Middle frontal gyrus (tissue), 1 donor: ENCODE measurements at regions not wholly inside any gene's neighbourhood (a gene's known extent, or its start where the extent isn't known, plus 50 kb on each side); places are given as distances from the start of the nearest gene placed in this dataset.

ENCODE experiments used
- DNase-seq: peaks from one replicate; pipeline ENCODE4 v3.0.0-alpha.2; 2015; ENCODE audit warnings: low spot score; ENCODE audit errors: extremely low spot score

- no peak for DNase-seq
These were observed 686.8 kb upstream of the PIK3C3 start for GRCh38 chr18:41268271-41268670.

GRCh38 chr18:41266616-41267015, 688.4 kb upstream of the PIK3C3 start:
- no peak for DNase-seq

GRCh38 chr18:41266204-41266603, 688.8 kb upstream of the PIK3C3 start:
- peak; percentile 27 for DNase-seq

GRCh38 chr18:41265047-41265446, 690.0 kb upstream of the PIK3C3 start:
- DNase-seq, result no peak

- no peak for DNase-seq
These were observed 691.1 kb upstream of the PIK3C3 start for GRCh38 chr18:41263956-41264355.

GRCh38 chr18:41262688-41263087, 692.3 kb upstream of the PIK3C3 start:
- no peak for DNase-seq

DNA sequence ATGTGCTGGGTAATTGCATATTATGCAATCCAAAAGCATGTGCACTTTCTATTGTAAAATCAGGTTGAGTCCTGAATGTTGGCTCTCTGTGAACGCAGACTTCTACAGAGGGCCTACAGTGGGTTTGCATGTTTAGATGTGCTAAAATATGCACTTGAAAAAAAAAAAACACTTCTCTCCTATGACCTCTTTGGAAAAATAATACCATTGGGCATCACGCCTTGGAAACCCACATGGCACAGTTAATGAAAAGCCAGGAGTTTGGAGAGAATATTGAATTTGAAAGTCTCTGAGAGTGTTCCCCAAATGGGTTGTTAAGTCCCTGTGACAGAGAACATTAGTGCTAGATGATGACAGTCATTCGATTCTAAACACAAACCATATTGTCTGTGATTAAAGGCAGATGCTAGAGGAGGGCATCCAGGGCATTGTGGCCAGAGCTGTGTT, 710.4 kb upstream of the PIK3C3 start:
- no peak for DNase-seq

- DNase-seq, result no peak
These were observed 717.7 kb upstream of the PIK3C3 start for GRCh38 chr18:41237317-41237716.

DNA sequence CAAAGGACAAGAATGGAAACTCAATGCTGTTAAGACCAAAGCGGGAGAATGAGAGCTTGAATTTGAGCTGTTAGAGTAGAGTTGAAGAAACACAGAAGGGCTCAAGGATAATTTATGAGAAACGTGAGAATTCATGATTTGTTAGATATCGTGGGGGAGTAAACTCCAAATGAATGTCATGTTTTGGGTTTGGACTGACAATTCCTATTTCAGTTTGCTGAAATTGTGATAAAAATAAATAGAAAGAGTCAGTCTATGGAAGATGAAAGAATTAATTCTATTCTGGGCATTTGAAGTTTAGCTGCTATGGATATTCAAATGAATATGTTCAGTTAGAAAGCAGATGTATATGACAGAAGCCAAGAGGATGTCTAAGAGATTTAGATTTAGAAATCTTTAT, 723.4 kb upstream of the PIK3C3 start:
- DNase-seq, result no peak

- no peak for DNase-seq
These were observed 727.0 kb upstream of the PIK3C3 start for GRCh38 chr18:41227993-41228392.

- no peak for DNase-seq
These were observed 728.1 kb upstream of the PIK3C3 start for GRCh38 chr18:41226911-41227310.

DNA sequence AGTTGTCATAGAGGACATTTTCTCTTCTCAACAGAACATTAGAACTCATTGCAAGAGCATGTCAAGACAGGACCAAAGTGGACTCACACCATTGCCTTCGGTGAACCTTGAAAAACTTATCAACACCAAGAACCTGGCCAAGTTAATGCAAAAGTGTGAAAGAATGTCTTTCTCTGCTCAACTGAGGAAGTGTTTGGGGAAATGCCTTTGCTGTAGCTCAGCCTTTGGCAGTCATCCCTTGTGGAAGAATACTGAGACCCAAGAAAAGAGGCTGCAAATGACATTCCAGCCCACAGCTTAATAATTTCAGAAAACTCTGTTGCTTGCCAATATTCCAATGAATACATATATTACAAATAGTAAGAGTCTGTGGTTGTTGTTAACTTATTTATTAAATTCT, 728.8 kb upstream of the PIK3C3 start:
- no peak for DNase-seq

DNA sequence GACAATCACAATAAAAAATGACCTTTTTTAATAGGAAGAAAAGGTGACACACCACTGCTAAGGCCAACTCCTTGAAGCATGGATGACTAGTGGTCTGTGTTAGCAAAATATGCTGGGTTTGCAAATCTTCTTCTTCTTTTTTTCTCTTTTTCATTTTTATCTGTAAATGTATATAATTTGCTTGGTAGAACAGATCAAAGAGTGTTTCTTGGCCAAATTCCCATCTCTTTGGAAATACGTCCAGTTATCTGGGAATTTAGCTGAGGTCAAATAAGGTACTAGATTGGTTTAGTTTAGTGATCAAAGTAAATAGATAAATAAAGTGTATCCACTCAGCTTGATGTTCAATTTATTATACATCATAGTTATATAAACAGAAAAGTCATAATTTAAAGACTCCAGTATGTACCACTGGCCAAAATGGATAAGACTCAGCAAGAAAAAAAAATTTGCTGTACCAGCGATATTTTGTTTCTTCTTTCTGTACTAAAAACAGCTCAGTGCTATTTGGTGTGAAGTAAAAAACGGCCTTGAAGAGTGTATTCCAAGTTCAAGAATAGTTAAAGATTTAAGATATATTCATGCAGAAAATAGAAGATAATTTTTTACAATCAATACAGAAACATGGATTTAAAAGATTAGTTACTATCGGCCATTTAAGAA, 738.6 kb upstream of the PIK3C3 start:
- no peak for DNase-seq

- no peak for DNase-seq
These were observed 747.3 kb upstream of the PIK3C3 start for GRCh38 chr18:41207706-41208105.

DNA sequence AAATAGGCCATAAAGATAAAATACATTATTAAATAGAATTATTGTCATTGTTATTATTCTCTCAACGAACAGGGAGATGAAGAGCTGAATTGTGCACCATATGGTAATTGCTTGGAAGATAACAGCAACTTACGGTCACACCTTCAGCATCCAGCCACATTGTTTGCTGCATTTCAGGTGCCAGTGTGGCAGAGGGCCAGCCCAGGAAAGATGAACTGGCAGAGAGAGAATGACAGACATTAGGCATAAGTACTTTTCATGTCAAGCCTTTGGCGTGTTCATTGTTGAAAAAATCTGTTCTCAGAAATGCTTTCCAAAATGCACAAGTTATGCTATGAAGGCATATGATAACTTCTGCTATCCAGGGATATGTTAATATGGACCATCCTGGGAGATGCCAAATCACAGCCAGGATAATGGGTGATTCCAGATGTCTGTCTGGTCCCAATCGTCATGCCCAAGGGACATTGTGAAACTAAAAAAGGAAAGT, 748.6 kb upstream of the PIK3C3 start:
- no peak for DNase-seq

- DNase-seq, result no peak
These were observed 755.8 kb upstream of the PIK3C3 start for GRCh38 chr18:41199212-41199611.

DNA sequence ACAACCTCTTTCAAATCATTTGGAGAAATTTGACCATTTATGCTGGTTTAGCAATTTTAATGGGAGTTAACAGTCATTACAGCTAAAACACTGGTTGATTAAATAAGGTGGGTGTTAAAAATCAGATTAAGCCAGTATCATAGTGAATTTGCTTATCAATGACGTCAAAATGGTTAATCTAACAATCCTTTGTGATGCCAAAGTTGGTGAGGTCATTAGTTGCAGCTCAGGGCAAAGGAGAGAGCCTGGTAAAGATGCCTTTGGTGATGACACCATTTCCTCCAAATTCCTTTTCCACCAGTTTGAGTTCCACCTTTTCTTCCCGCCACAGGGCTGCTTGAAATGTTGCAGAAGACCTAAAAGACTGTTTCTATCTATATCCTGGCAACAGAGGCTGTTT, 757.1 kb upstream of the PIK3C3 start:
- no peak for DNase-seq

GRCh38 chr18:41170346-41170745, 784.7 kb upstream of the PIK3C3 start:
- DNase-seq, result no peak

DNA sequence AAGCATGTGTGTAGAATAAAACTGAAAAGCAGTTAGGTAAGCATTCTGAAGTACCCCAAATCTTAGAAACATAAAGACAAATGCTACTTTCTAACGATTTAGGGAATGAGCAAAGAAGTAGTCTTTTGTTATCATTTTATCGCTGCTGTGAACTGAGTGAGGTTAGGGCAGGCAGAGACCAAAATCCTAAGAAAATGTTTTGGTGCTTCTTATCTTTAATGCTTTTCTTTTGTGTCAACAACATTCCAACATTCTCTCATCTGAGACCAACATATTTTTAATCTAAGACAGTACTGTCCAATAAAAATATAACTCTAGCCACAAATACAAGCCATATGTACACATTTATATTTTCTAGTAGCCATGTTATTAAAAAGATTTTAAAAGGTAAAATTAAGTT, 789.4 kb upstream of the PIK3C3 start:
- DNase-seq, result no peak

GRCh38 chr18:41162781-41163180, 792.3 kb upstream of the PIK3C3 start:
- no peak for DNase-seq

- DNase-seq, result no peak
These were observed 792.8 kb upstream of the PIK3C3 start for GRCh38 chr18:41162191-41162590.

DNA sequence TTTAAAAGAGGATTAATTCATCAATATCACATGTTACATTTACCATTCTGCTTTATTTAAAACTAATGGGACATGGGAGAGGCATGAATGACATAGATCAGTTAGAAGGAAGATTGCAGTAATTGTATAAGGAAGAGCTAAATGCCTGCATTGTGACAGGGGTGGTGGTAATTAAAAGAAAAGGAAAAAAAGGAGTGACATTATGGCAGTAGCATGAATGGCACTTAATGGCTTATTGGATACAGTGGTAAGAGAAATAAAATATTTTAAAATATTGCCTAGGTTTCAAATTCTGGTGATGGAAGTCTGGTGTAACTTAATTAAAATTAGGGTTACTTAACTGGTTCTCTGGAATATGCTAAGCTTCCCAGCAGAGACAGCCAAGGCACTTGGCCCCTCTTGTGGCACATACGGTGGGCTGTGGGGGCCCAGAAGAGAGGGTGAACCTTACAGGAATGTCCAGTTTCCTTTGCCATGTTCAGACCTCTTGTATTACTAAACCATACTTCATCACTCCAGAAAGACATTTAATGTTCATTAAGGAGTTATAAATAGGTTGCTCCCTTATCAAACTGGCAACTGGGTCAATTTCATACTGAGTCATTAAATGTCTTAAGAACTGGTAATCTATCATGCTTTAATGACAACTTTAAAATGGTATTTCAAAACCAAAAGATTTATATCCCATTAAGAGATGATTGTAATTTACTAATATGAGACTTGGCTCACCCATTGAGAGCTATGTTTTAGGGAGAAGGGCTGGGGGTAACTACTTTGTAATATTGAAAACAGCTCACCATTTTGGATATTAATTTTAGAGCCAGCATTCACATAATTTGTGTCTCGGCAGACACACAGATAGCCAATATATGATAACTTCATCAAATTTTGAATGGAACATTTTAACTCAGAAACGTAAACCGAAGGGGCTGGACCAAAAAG, 798.9 kb upstream of the PIK3C3 start:
- no peak for DNase-seq
